Astrocyte of the spinal cord (primary cell): ENCODE measurements at regions not wholly inside any gene's neighbourhood (a gene's known extent, or its start where the extent isn't known, plus 50 kb on each side); places are given as distances from the start of the nearest gene placed in this dataset.
"Not testable (repeated sequence)": the region's sequence is repeated elsewhere in the genome, so short reads cannot be mapped to it uniquely, and the experiment has no call there.

Experiments used
- DNase-seq: peaks from one replicate; pipeline ENCODE4 v3.0.0; 2011; ENCODE audit warnings: low read depth, low spot score
- H3K4me3 ChIP-seq: 2 replicates; pipeline ENCODE4 v1.5.1; 2011; ENCODE audit warnings: low read depth, mild to moderate bottlenecking, low read length, moderate library complexity
- CTCF ChIP-seq: IDR thresholded peaks from 2 replicates; pipeline ENCODE4 v1.5.1; 2012; ENCODE audit warnings: low read depth, mild to moderate bottlenecking, low read length, inconsistent platforms
- in situ Hi-C: cut with HindIII; loops from 2 replicates; pipeline ENCODE4 v1.10.0; 2017; ENCODE audit warnings: low sequenced_read_pairs

GRCh38 chr1:95659588-95659987 is 425.6 kb downstream of the RWDD3 start:
- in situ Hi-C loops = no loop called here
- no peak overlapping the region for H3K4me3 ChIP-seq
- no peak for DNase-seq
- no peak for TF ChIP-seq CTCF

GRCh38 chr1:95660736-95661135 is 426.7 kb downstream of the RWDD3 start:
- no peak overlapping the region for H3K4me3 ChIP-seq
- no peak for TF ChIP-seq CTCF
- no peak for DNase-seq
- in situ Hi-C loops = no loop called here

- in situ Hi-C loops, H3K4me3 ChIP-seq, DNase-seq: not testable (repeated sequence)
These were observed 429.5 kb downstream of the RWDD3 start for GRCh38 chr1:95663530-95663929.

- DNase-seq = no peak
- TF ChIP-seq CTCF = no peak
- H3K4me3 ChIP-seq = no peak overlapping the region
- in situ Hi-C loops = no loop called here
These were observed 434.2 kb downstream of the RWDD3 start for GRCh38 chr1:95668165-95668564.

- DNase-seq, H3K4me3 ChIP-seq, in situ Hi-C loops: not testable (repeated sequence)
These were observed 435.6 kb downstream of the RWDD3 start for GRCh38 chr1:95669638-95670037.

- TF ChIP-seq CTCF = no peak
- H3K4me3 ChIP-seq = no peak overlapping the region
- DNase-seq = no peak
- in situ Hi-C loops = no loop called here
These were observed 437.1 kb downstream of the RWDD3 start for GRCh38 chr1:95671098-95671497.

- no peak overlapping the region for H3K4me3 ChIP-seq
- no peak for TF ChIP-seq CTCF
- in situ Hi-C loops = no loop called here
- DNase-seq = no peak
These were observed 445.3 kb downstream of the RWDD3 start for GRCh38 chr1:95679262-95679661.

GRCh38 chr1:95685081-95685480 is 451.1 kb downstream of the RWDD3 start:
- no peak for TF ChIP-seq CTCF
- no peak overlapping the region for H3K4me3 ChIP-seq
- DNase-seq = no peak
- in situ Hi-C loops = no loop called here
